ENCODE measurements at regions not wholly inside any gene's neighbourhood (a gene's known extent, or its start where the extent isn't known, plus 50 kb on each side); places are given as distances from the start of the nearest gene placed in this dataset.
"Not testable (repeated sequence)": the region's sequence is repeated elsewhere in the genome, so short reads cannot be mapped to it uniquely, and the experiment has no call there.

DNA sequence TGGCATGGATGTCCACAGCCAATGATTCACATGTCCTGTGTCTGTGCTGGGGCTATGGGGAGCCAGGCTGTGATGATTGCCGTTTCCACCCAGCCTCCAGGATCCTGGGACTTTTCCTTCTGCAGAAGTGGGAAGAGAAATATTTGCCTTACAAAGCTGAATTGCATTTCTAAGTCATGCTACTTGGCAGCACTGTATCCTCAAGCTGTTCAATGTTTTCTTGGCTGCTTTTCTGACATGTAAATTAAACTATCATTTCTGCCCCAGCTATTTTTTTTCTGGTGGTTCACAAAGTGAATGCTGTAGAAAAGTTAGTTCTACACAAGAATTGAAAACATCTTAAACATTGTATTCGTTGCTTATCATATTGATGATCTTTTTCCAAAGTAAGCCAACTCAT lies 51.9 kb upstream of the TCERG1L start:
- DNase-seq (ENCODE audit: low spot score): no peak

GRCh38 chr10:131371571-131371970 lies 60.0 kb upstream of the TCERG1L start:
- DNase-seq (ENCODE audit: low spot score): no peak

DNA sequence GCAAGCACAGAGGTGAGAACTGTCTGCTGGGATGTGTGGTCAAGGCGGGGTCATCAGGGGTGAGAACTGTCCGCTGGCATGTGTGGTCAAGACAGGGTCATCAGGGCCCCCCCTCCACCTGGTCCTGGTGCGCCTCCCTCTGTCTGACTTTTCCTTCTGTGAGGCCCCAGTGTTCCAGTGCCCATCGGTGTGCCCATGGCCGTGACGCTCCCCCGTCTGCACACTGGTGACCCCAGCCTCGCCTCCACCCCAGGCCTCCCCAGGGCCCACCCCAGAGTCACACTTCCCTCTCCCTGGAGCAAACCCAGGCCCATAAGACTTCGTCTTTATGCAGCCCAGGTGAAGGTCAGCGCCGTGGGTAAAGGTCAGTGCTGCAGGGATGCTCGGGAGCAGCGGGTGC lies 70.1 kb upstream of the TCERG1L start:
- no peak for DNase-seq (ENCODE audit: low spot score)

GRCh38 chr10:131385161-131385872 lies 73.8 kb upstream of the TCERG1L start:
- DNase-seq (ENCODE audit: low spot score): not testable (repeated sequence)

- DNase-seq (ENCODE audit: low spot score): no peak
Observed at GRCh38 chr10:131387018-131387529, 75.6 kb upstream of the TCERG1L start.

GRCh38 chr10:131391936-131392335 lies 80.4 kb upstream of the TCERG1L start:
- no peak for DNase-seq (ENCODE audit: low spot score)

GRCh38 chr10:131396121-131397050 lies 84.9 kb upstream of the TCERG1L start:
- DNase-seq (ENCODE audit: low spot score): no peak

DNA sequence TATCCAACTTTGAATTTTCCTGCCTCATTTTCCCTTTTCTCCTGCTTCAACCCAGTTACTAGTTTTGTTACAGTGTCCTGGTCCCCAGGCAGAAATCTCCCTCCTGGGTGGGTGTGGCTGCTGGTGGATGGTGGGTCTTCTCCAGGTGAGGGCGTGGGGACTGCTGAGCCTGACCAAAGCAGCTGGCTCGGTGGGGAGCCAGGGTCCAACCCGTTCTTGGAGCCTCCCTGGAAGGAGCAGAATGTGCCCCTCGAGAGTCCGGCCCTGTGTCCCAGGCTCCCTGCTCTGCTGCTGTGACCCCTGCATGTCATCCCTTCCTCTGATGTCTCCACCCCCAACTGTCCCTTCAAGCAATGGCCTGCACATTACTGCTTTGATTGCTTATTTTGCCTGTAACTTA lies 86.6 kb upstream of the TCERG1L start:
- no peak for DNase-seq (ENCODE audit: low spot score)

DNA sequence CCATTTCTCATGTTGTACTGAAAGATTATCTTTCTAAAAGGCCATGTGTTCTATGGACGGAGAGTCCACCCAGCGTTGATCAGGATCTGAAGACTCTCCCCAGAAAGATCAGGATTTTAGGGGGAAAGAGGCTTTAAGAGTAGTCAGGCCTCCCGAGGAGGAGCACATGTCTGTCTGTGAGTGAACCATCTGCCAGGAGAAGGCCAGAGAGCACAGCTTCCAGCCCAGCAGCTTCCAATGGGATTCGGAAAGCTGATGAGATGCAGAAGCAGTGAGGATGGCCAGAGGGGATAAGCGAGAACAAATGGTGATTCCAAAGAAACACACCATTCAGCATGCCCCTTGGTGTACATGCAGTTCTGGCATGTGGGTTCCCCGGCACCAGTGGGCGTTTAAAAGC lies 88.5 kb upstream of the TCERG1L start:
- no peak for DNase-seq (ENCODE audit: low spot score)

GRCh38 chr10:131400513-131400912 lies 89.0 kb upstream of the TCERG1L start:
- DNase-seq (ENCODE audit: low spot score): no peak

DNA sequence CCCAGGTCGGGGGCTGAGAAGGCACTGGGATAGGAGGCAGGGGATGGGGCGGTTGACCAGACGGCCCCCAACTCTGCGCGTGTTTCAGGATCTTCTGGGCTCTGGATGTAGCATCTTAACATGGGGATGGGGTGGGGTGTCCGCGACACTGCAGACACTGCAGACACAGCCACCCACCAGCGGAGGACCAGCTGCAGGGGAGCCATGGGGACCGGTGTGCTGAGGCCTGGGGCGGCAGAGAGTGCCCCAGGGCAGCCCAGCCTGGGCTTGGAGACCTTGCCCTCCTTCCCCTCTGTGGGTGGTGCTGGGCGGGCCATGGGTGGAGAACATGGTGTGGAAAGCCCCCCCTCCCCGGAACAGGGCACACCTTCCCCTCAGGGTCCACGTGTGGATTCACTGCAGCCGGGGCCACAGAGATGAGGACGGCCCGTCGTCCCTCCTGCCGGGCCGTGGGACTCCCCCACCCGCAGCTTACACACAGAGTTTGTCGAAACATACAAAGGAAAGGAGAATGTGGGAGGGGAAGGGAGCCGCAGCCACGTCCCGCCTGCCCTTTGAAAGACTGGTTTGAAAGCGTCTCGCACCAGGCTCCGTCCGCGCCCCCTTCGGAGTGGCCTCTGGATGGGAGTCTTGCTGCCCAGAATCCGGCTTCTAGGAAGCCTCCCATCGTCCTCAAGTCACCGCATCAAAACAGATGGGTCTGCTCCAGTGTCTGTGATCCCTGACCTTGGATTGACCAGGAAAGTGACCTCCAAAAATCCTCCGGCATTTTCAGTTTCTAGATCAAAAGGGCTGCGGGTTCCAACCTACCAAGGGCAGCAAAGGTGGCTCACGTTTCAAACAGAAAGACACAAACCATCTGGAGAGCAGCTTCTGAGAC lies 91.5 kb upstream of the TCERG1L start:
- no peak for DNase-seq (ENCODE audit: low spot score)

DNA sequence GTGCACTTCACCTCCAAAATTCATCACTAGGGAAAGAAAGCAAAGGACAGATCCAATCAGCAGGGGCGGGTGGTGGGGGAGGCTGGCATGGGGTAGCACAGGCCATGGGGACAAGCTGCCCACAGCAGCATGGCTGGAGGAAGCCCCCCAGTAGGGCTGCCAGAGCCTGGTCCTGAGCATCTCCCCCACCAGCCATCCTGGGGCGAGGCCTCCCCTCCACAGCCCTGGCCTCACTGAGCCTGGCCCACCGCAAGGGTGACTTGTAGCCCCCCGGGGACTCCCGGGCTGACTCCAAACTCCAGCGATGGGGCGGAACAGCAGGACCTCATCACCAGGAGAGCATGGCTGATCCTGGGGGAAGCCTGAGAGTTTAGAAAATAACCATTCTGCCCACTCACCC lies 92.4 kb upstream of the TCERG1L start:
- no peak for DNase-seq (ENCODE audit: low spot score)

DNA sequence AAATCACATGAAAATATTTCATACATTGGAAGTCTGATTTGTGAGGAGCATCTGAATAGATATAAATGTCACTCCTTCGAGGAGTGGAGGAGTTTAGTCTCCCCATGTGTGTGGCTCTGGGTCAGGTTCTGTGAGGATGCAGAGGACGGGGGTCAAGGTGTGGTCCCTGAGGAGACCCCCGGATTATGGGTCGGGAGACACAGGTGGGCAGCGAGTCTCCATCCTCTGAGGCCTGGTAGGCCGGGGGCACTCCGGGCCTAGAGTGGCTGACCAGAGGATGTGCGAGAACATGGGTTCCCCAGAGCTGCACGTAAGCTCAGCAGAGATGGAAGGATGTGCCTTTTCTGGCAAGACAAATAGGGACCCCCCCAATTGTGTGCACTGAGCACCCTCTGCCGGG lies 93.4 kb upstream of the TCERG1L start:
- DNase-seq (ENCODE audit: low spot score): no peak

GRCh38 chr10:131406676-131407392 lies 95.3 kb upstream of the TCERG1L start:
- DNase-seq (ENCODE audit: low spot score): no peak

- DNase-seq (ENCODE audit: low spot score): peak; percentile 18
Observed at GRCh38 chr10:131418681-131419080, 107.2 kb upstream of the TCERG1L start.

DNA sequence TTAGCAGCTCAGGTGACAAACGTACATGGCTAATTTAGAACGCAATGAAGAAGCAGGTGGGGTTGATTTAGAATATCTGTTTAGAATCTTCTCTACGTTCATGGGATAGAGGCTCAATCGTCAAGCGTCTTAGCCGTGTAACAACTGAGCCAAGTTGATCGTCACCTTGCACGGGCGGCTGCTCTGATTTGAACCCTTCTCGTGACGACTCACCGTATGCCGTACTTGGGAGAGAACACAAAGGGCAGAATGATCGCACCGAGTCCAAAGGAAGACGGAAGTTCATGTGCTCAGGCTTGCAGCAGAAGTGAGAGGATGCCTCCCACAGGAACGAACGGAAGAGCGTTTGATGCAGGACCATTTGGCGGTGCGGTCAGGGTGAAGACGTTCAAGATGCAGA lies 108.3 kb upstream of the TCERG1L start:
- no peak for DNase-seq (ENCODE audit: low spot score)

GRCh38 chr10:131420867-131421266 lies 109.3 kb upstream of the TCERG1L start:
- DNase-seq (ENCODE audit: low spot score): no peak

GRCh38 chr10:131421381-131421780 lies 109.9 kb upstream of the TCERG1L start:
- DNase-seq (ENCODE audit: low spot score): no peak

DNA sequence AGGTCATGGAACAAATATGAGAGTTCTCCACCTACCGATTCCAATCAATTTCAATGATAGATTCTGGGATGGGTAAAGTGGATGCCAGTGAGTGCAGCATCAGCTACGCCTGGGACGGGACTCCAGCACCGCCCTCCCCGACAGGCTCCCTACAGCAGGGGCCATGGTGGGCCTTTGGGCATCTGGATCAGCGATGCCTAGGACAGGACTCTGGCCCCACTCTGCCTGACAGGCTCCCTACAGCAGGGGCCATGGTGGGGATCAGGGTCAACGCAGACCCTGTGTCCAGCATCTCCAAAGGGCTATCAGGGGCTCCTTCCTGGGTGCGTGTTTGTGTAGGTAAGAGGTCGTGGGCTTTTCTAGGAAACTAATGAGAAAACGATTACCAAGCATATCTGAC lies 111.2 kb upstream of the TCERG1L start:
- DNase-seq (ENCODE audit: low spot score): no peak

GRCh38 chr10:131424053-131424452 lies 112.5 kb upstream of the TCERG1L start:
- no peak for DNase-seq (ENCODE audit: low spot score)

- no peak for DNase-seq (ENCODE audit: low spot score)
Observed at GRCh38 chr10:131424836-131425491, 113.4 kb upstream of the TCERG1L start.

All from kidney tubule cell (primary cell).